SK-N-MC (cell line): ENCODE measurements at regions not wholly inside any gene's neighbourhood (a gene's known extent, or its start where the extent isn't known, plus 50 kb on each side); places are given as distances from the start of the nearest gene placed in this dataset.

Experiments used
- EZH2 ChIP-seq: fragments of 200-600 bp; sonication (generic); IDR thresholded peaks from one replicate; pipeline ENCODE4 v1.6.1; 2017; ENCODE audit warnings: antibody characterized with exemption
- POLR2AphosphoS5 ChIP-seq: IDR thresholded peaks from 2 replicates; pipeline ENCODE4 v1.6.1; 2012; ENCODE audit warnings: mild to moderate bottlenecking, low read depth, low read length, borderline replicate concordance

GRCh38 chr4:186789651-186790050, 66.0 kb upstream of the FAT1 start:
- no peak for TF ChIP-seq POLR2AphosphoS5
- no peak for TF ChIP-seq EZH2
